ENCODE measurements at regions not wholly inside any gene's neighbourhood (a gene's known extent, or its start where the extent isn't known, plus 50 kb on each side); places are given as distances from the start of the nearest gene placed in this dataset.

DNA sequence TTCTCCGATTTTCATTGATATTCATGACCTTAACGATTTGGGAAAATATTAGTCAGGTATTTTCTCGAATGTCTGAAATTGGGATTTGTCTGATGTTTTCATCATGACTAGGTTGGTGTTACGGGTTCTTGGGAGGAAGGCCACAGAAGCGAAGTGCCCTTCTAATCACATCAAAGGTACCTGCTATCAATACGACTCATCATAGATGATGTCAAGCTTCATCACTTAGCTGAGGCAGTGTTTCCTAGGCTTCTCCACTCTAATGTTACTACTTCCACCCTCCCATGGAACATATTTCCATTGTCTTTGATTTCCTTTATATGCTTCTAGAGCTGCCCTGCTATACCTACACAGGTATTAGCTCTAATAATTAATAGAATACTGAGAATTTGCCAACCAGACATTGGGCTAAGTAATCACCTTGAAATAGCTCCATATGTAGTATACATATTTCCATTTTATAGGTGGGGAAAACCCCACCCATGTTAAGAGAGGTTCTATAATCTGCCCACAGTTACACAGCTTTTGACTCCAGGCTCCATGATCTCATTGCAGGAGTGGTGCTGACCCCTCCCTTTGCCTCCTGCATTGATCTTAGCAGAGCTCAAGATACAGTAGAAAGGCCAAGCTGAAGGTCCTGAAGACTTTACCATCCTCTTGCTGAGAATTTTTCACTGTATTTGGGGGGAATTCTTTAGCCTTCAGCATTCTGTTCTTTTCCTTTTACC lies 238.6 kb upstream of the ADAMTSL1 start:
- intact Hi-C loops (cut with DNase I): no loop called here
- no peak for ATAC-seq
- DNase-seq (ENCODE audit: low spot score): no peak

DNA sequence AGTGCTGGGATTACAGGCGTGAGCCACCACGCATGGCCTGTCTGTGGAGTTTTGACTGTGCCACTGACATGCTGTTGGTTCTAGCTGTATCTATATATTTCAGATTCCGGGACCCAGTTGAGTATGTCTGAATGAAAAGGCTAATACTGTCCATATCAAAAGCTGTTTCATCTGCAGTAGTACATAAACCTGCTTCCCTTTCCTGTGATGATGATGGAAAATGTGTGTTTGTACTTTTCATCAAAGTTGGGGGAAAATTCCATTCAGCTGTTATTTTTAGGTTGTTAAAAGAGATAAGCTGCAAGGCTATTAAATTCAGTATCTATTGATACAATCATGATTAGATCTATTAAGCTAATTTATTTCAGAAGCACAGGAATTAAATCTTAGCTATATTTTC lies 237.6 kb upstream of the ADAMTSL1 start:
- no peak for DNase-seq (ENCODE audit: low spot score)
- intact Hi-C loops (cut with DNase I): no loop called here
- ATAC-seq: no peak

- ATAC-seq (no peak), DNase-seq (ENCODE audit: low spot score) (no peak)
- intact Hi-C loops (cut with DNase I): no loop called here
Measured at GRCh38 chr9:18237776-18238175, 236.2 kb upstream of the ADAMTSL1 start.

GRCh38 chr9:18238254-18238653 lies 235.7 kb upstream of the ADAMTSL1 start:
- DNase-seq (ENCODE audit: low spot score) (no peak), ATAC-seq (no peak)
- intact Hi-C loops (cut with DNase I): no loop called here

DNA sequence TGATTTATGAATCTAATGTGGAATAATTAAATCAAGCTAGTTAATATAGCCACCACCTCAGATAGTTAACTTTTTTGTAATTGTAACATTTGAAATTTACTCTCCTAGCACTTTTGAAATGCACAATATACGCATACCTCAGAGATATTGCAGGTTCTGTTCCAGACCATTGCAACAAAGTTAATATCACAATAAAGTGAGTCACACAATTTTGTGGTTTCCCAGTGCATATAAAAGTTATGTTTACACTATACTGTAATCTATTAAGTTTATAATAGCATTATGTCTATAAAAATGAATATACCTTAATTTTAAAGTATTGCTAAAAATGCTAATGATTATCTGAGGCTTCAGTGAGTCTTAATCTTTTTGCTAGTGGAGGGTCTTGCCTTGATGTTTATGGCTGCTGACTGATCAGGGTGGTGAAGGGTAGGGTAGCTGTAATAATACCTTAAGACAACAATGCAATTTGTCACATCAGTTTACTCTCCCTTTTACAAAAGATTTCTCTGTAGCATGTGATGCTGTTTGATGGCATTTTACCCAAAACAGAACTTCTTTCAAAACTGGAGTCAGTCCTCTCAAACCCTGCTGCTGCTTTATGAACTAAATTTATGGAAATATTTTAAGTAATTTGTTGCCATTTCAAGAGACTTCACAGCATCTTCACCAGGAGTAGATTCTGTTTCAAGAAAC lies 235.1 kb upstream of the ADAMTSL1 start:
- intact Hi-C loops (cut with DNase I): no loop called here
- ATAC-seq: no peak
- no peak for DNase-seq (ENCODE audit: low spot score)

DNA sequence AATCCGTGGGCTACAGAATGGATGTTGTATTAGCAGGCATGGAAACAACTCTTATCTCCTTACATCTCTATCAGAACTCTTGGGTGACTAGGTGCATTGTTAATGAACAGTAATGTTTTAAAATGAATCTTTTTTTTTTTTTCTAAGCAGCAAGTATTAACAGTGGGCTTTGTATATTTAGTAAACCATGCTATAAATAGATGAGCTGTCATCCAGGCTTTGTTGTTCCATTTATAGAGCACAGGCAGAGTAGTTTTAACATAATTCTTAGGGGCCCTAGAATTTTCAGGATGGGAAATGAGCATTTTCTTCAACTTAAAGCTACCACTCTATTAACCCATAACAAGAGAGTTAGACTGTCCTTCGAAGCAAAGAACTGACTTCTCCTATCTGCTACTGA lies 233.7 kb upstream of the ADAMTSL1 start:
- intact Hi-C loops (cut with DNase I): no loop called here
- ATAC-seq (no peak), DNase-seq (ENCODE audit: low spot score) (no peak)

DNA sequence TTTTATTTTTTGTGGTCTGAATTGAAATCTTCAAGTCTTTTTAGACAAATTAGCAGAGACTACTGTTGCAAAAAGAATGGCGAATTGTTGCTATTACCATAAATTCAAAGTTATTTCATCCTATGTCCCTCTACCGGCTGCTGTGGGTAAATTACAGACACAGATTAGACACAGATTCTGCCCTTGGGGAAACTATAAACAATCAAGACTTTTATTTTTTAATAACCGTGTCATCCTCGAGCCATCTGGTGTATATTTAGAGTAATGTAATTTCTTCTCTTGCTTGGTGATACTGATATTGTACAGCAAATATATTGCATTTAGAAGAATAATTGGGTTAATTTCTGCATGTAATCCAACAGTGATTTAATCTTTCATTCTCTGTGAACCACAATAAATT lies 228.0 kb upstream of the ADAMTSL1 start:
- no peak for DNase-seq (ENCODE audit: low spot score)
- ATAC-seq: no peak
- intact Hi-C loops (cut with DNase I): no loop called here

DNA sequence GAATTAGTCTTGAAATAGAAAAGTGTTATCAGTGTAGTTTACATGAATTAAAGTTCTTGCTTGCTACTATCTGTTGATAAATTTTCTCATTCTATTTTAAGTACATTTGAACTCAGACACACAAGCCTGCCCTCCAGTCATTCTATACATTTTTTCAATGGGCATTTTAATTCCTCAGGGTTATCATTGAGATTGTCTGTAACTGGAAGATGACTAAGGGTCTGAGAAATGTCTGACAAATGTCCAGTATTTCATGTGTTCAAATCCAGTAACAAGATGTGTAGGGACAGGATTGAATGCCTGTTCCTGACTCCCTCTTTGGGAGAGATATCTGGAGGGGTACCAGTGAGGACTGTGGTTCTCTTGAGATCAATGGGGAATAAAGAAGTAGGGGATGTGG lies 223.9 kb upstream of the ADAMTSL1 start:
- DNase-seq (ENCODE audit: low spot score) (no peak), ATAC-seq (no peak)
- intact Hi-C loops (cut with DNase I): loop anchor here (5.0 kb wide), 1 partner anchor 182 kb away; no protein-coding TSS in a partner anchor

GRCh38 chr9:18253950-18254349 lies 220.0 kb upstream of the ADAMTSL1 start:
- intact Hi-C loops (cut with DNase I): loop anchor here (5.0 kb wide), 1 partner anchor 178 kb away; no protein-coding TSS in a partner anchor

DNA sequence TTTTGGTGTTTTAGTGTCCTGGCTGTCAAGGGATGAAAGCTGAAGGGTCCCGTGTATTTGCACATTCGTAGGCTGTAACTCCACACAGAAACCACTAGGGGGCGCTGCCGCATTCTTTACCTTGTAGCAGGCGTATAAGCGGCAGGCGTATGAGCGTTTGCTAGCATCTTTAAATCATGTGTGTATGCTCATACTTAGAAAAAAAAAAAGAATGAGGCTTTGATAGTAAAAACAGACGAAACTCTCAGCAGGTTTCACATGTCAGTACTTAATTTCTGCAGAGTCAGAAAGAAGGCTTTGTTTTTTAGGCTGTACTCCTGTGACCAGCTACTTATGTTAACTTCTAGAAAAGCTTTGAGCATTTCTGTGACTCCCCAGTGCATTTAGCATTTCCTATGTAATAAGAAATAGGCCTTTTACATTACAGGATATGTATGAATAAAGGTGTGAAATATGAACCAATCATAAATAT lies 218.8 kb upstream of the ADAMTSL1 start:
- intact Hi-C loops (cut with DNase I): no loop called here
- ATAC-seq (peak; percentile 92), DNase-seq (ENCODE audit: low spot score) (peak; percentile 92)

More at GRCh38 chr9:18253950-18254349, 220.0 kb upstream of the ADAMTSL1 start:
- DNase-seq (ENCODE audit: low spot score): no peak
- ATAC-seq: no peak

DNA sequence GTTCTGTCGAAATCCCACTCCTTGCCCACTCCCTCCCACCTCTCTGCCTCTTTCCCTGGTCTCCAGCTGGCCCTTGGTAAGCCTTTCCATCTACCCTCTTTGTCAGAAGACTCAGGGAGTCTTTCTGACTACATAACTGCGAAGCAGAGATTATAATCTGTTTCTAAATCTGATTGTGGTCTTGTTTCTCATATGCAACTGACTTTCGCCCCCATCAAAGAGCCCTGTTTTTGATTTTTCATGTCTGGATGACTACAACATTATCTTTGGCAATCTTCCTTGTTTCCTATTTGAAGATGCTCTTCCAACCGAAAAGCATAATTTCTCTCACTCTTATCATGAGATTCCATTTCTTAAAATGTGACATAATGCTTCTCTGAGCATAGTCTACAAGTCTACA lies 218.2 kb upstream of the ADAMTSL1 start:
- intact Hi-C loops (cut with DNase I): no loop called here
- DNase-seq (ENCODE audit: low spot score) (no peak), ATAC-seq (no peak)

DNA sequence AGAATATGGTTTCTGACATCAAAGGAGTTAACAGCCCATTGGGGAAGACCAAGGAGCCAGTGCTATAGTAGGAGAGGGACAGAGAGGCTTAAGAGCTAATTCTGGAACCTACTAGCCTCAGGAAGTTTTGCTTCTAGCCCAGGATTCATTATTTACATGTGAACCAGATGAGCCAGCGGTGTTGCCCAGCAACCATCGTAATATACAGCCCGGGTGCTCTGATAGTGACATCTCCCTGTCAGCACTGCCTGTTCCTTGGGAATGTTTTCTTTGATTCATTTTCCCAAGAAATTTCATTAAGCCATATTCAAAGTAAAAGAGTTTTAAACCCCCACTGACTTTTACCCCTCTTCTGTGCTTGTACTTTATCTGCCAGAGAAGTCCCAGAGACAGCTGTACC lies 217.4 kb upstream of the ADAMTSL1 start:
- intact Hi-C loops (cut with DNase I): no loop called here
- ATAC-seq (no peak), DNase-seq (ENCODE audit: low spot score) (no peak)

DNA sequence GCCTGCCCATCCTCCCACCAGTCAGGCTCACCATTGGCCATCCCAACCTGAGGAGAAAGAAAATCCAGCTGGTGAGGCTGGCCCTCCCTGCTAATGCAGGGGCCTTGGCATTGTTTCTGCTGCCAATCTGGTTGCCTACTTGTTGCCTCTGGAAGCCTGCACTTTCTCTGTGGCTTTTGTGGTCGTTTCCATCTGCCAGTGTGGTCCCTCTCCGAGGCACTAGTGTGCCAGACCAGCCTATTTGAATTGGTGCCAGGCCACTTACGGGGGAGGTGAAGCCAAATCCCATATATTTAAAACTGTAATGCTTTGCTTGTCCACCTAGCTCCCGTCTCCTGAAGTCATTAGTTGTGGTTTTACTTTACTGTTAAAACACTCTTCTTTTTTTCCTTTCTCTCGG lies 213.4 kb upstream of the ADAMTSL1 start:
- no peak for DNase-seq (ENCODE audit: low spot score)
- intact Hi-C loops (cut with DNase I): no loop called here
- ATAC-seq: no peak

- ATAC-seq (peak; percentile 57), DNase-seq (ENCODE audit: low spot score) (no peak)
- intact Hi-C loops (cut with DNase I): no loop called here
Measured at GRCh38 chr9:18261181-18261580, 212.8 kb upstream of the ADAMTSL1 start.

GRCh38 chr9:18263377-18263776 lies 210.6 kb upstream of the ADAMTSL1 start:
- intact Hi-C loops (cut with DNase I): no loop called here
- no peak for DNase-seq (ENCODE audit: low spot score)
- ATAC-seq: no peak

DNA sequence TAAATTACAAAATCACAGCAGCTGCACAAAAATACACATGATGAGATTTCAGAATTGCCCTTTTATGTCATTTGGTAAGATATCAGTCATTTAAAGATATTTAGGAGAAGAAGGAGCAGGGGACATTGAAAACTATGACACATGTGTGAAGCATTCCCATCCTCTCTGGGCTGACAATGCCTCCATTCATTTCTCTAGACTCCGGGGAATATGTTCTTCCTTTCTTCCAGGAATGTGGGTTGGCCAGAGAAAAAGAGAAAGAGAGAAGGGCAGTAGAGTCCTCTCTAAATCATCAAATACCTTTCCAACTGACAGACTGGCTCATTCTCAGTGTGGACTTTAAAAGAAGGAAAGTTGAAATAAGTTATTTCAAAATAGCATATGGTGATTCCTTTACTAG lies 205.6 kb upstream of the ADAMTSL1 start:
- DNase-seq (ENCODE audit: low spot score) (no peak), ATAC-seq (peak; percentile 94)
- intact Hi-C loops (cut with DNase I): no loop called here

- intact Hi-C loops (cut with DNase I): no loop called here
- peak; percentile 81 for ATAC-seq
- no peak for DNase-seq (ENCODE audit: low spot score)
Measured at GRCh38 chr9:18269561-18269960, 204.4 kb upstream of the ADAMTSL1 start.

GRCh38 chr9:18274693-18275092 lies 199.3 kb upstream of the ADAMTSL1 start:
- ATAC-seq (peak; percentile 73), DNase-seq (ENCODE audit: low spot score) (no peak)
- intact Hi-C loops (cut with DNase I): no loop called here

DNA sequence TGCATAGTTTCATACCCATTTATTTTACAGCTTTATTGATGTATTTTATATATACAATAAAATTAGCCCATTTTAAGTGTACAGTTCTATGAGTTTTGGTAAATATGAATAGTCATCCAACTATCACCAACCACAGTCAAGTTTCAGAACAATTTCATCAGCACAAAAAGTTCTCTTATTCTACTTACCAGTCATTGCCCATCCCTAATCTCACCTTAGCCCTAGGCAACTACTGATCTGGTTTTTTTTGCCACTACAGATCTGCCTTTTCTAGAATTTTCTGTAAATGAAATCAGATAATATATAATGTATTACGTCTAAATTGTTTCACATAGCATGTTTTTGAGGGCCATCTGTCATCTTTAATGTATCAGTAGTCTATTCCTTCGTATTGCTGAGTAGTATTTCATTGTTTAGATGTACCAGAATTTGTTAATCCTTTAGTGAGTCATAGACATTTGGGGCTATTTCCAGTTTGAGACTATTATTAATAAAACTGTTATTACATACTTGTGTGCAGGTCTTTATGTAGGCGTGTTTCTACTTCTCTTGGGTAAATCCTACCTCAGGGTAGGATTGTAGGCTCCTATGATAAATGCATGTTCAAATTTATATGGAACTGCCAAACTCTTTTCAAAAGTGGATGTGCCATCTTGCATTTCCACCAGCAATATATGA lies 198.5 kb upstream of the ADAMTSL1 start:
- ATAC-seq (no peak), DNase-seq (ENCODE audit: low spot score) (no peak)
- intact Hi-C loops (cut with DNase I): no loop called here

GRCh38 chr9:18281291-18281690 lies 192.7 kb upstream of the ADAMTSL1 start:
- ATAC-seq (no peak), DNase-seq (ENCODE audit: low spot score) (no peak)
- intact Hi-C loops (cut with DNase I): no loop called here

Measured in sciatic nerve (tissue), 2 donors.